Left ventricle myocardium inferior (tissue), 1 donor: ENCODE measurements at regions not wholly inside any gene's neighbourhood (a gene's known extent, or its start where the extent isn't known, plus 50 kb on each side); places are given as distances from the start of the nearest gene placed in this dataset.

Experiments
- DNase-seq: peaks from one replicate; pipeline ENCODE4 v3.0.0-alpha.2; 2020
- H3K27ac ChIP-seq: fragments of 200-600 bp; replicated peaks from 2 replicates; pipeline ENCODE4 v1.8.0; 2021
- H3K27me3 ChIP-seq: fragments of 200-600 bp; 2 replicates; pipeline ENCODE4 v1.8.0; 2021; ENCODE audit warnings: low read depth
- H3K36me3 ChIP-seq: fragments of 200-600 bp; 2 replicates; pipeline ENCODE4 v1.8.0; 2021
- H3K4me1 ChIP-seq: fragments of 200-600 bp; 2 replicates; pipeline ENCODE4 v1.8.0; 2021
- H3K4me3 ChIP-seq: fragments of 200-600 bp; 2 replicates; pipeline ENCODE4 v1.8.0; 2021; ENCODE audit warnings: mild to moderate bottlenecking, moderate library complexity
- H3K9me3 ChIP-seq: fragments of 200-600 bp; replicated peaks from 2 replicates; pipeline ENCODE4 v1.8.0; 2021
- intact Hi-C: fragments of 100-400 bp; cut with micrococcal nuclease; formaldehyde crosslinking; loops from one replicate; pipeline ENCODE4 v1.11.0; 2022
- TF ChIP-seq, protein P1 (sequence below): fragments of 200-600 bp; IDR thresholded peaks from 2 replicates; pipeline ENCODE4 v1.8.0; 2021; ENCODE audit warnings: antibody characterized with exemption, mild to moderate bottlenecking, borderline replicate concordance
- donor health status: DM: no; HTN: yes; CAD: no; lungs with severe emphysema.

DNA sequence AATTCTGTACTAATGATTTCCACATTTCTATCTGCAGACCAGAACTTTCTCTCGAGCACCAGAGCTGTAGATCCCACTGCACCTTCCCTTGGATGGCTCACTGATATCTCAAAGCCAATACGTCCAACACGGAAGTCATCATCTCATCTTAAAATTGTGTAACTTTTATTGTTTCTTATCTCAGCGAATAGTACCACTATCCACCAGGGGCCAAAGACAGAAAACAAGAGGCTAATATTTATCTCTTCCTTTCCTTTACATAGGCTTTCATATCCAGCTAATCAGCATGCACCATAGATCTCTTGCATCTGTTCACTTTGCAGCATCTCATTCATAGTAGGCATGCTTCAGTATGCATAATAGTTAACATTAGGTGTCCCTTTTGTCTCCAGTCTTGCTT is 303.6 kb downstream of the PTPRC start:
- DNase-seq: no peak
- TF ChIP-seq, protein P1, sequence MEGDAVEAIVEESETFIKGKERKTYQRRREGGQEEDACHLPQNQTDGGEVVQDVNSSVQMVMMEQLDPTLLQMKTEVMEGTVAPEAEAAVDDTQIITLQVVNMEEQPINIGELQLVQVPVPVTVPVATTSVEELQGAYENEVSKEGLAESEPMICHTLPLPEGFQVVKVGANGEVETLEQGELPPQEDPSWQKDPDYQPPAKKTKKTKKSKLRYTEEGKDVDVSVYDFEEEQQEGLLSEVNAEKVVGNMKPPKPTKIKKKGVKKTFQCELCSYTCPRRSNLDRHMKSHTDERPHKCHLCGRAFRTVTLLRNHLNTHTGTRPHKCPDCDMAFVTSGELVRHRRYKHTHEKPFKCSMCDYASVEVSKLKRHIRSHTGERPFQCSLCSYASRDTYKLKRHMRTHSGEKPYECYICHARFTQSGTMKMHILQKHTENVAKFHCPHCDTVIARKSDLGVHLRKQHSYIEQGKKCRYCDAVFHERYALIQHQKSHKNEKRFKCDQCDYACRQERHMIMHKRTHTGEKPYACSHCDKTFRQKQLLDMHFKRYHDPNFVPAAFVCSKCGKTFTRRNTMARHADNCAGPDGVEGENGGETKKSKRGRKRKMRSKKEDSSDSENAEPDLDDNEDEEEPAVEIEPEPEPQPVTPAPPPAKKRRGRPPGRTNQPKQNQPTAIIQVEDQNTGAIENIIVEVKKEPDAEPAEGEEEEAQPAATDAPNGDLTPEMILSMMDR: no peak
- Histone ChIP-seq H3K27ac (no peak overlapping the region), H3K4me3 (no peak overlapping the region), H3K27me3 (no peaks in the 10 kb centered on the region), H3K36me3 (no peaks in the 10 kb centered on the region), H3K9me3 (no peaks in the 10 kb centered on the region), H3K4me1 (no peaks in the 10 kb centered on the region)
- intact Hi-C loops: no loop called here

DNA sequence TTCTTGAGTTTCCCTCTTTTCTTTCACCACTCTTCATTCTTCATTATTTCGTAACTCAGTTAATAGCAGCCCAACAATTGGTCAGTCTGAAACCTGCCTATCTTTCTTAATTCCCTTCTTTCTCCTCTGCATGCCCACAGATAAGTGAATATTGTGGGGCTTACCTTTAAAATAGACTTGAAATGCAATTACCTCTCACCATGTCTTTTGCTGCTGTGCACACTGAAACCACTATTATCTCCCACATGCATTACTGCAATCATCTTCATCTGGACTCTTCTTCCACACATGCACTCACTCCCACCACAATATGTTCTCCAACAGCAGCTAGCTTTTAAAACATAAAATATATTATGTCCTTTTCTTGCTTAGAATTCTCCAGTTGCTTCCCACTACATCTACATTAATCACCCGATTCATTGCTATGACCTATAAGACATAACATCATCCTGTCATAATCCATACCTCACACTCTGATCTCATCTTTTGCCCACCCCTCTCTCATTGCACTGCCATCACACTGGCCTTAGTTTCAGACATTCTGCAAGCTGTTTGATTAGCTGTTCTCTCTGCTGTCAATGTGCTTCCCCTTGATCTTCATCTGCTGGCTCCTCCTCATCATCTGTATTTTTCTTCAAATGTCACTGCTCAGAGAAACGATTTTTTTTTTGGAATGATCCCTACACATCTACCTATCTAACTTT is 304.8 kb downstream of the PTPRC start:
- Histone ChIP-seq H3K27ac (no peak overlapping the region), H3K36me3 (no peaks in the 10 kb centered on the region), H3K27me3 (no peaks in the 10 kb centered on the region), H3K9me3 (no peaks in the 10 kb centered on the region), H3K4me1 (no peaks in the 10 kb centered on the region), H3K4me3 (no peak overlapping the region)
- TF ChIP-seq, protein P1: no peak
- intact Hi-C loops: no loop called here
- DNase-seq: no peak

- no peaks in the 10 kb centered on the region for H3K36me3 ChIP-seq
- no peaks in the 10 kb centered on the region for H3K9me3 ChIP-seq
- intact Hi-C loops: no loop called here
- TF ChIP-seq, protein P1: no peak
- no peak for DNase-seq
- no peak overlapping the region for H3K27ac ChIP-seq
- H3K4me1 ChIP-seq: no peaks in the 10 kb centered on the region
- H3K4me3 ChIP-seq: no peak overlapping the region
- H3K27me3 ChIP-seq: no peaks in the 10 kb centered on the region
Observed at GRCh38 chr1:198947456-198947855, 308.6 kb downstream of the PTPRC start.

DNA sequence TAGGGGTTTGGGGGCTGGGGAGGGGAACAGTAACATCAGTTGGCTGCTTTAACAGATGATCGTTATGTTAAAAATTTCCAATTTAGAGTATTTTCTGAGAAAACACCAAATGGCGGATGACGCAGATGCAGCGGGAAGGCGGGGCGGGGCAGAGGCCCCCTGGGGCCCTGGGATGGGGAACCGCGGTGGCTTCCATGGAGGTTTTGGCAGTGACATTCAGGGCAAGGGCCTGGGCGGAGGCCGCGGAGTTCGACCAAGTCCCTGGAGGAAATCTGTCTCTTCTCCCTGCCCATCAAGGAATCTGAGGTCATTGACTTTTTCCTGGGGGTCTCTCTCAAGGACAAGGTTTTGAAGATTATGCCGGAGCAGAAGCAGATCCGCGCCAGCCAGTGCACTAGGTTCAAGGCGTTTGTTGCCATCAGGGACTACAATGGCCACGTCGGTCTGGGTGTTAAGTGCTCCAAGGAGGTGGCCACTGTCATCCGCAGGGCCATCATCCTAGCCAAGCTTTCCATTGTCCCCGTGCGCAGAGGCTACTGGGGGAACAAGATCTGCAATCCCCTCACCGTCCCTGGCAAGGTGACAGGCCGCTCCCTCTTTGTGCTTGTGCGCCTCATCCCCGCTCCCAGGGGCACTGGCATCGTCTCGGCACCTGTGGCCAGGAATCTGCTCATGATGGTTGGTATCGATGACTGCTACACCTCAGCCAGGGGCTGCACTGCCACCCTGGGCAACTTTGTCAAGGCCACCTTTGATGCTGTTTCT is 310.2 kb downstream of the PTPRC start:
- TF ChIP-seq, protein P1: no peak
- H3K27ac ChIP-seq: no peak overlapping the region
- H3K9me3 ChIP-seq: no peaks in the 10 kb centered on the region
- DNase-seq: no peak
- H3K4me3 ChIP-seq: no peak overlapping the region
- no peaks in the 10 kb centered on the region for H3K27me3 ChIP-seq
- intact Hi-C loops: no loop called here
- no peaks in the 10 kb centered on the region for H3K36me3 ChIP-seq
- H3K4me1 ChIP-seq: no peaks in the 10 kb centered on the region

- no peaks in the 10 kb centered on the region for H3K4me1 ChIP-seq
- intact Hi-C loops: no loop called here
- DNase-seq: no peak
Observed at GRCh38 chr1:198950036-198950435, 311.2 kb downstream of the PTPRC start.

More at GRCh38 chr1:198950036-198950435, 311.2 kb downstream of the PTPRC start:
- H3K9me3 ChIP-seq: peaks cover 10% of the 10 kb centered on the region
- H3K4me3 ChIP-seq: no peak overlapping the region
- H3K27ac ChIP-seq: no peak overlapping the region
- TF ChIP-seq, protein P1: no peak
- no peaks in the 10 kb centered on the region for H3K27me3 ChIP-seq
- no peaks in the 10 kb centered on the region for H3K36me3 ChIP-seq
